GM23248 (cell line): ENCODE measurements at regions not wholly inside any gene's neighbourhood (a gene's known extent, or its start where the extent isn't known, plus 50 kb on each side); places are given as distances from the start of the nearest gene placed in this dataset.

Experiments used
- EZH2 ChIP-seq: fragments of 200-600 bp; sonication (generic); IDR thresholded peaks from 2 replicates; pipeline ENCODE4 v1.6.1; 2018; ENCODE audit warnings: antibody characterized with exemption, mild to moderate bottlenecking; ENCODE audit not compliant: insufficient read depth, poor library complexity, severe bottlenecking
- EZH2phosphoT487 ChIP-seq: fragments of 200-600 bp; sonication (generic); IDR thresholded peaks from 2 replicates; pipeline ENCODE4 v1.6.1; 2018; ENCODE audit warnings: antibody characterized with exemption, moderate library complexity, mild to moderate bottlenecking, low read depth; ENCODE audit not compliant: insufficient read depth

- TF ChIP-seq EZH2phosphoT487 (no peak), EZH2 (no peak)
These were observed 1068.3 kb downstream of the HACE1 start for GRCh38 chr6:103791458-103791857.
